ENCODE measurements at regions not wholly inside any gene's neighbourhood (a gene's known extent, or its start where the extent isn't known, plus 50 kb on each side); places are given as distances from the start of the nearest gene placed in this dataset.

DNA sequence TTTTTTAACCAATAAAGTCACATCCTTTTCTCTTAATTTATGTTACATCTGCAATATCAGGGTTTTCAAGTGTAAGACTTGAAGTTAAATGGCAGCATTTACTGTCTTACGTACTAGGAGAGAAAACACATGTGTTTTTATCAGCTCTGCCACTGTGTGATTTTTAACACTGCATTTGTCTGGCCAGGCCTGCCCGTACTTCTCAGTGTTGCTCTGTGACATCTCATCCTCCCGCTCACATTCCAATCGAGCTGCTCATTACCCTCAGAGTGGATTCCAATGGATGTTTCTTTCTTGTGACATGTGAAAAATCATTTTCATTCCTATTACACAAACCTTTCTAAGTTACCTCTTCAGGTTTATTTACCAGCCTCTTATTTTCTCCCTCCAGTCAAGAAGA lies 420.3 kb downstream of the FAT4 start:
- TF ChIP-seq POLR2A (IDR thresholded peaks at IDR 0.05; ENCODE audit: low read depth, low read length) = no peak
- TF ChIP-seq SPI1 (IDR thresholded peaks at IDR 0.05; ENCODE audit: low read depth, low read length) = no peak
- TF ChIP-seq POLR2AphosphoS5 (IDR thresholded peaks at IDR 0.05; ENCODE audit: low read depth, low read length) = no peak
- TF ChIP-seq TAF1 (IDR thresholded peaks at IDR 0.05; ENCODE audit: low read depth, low read length) = no peak
- TF ChIP-seq PAX5 (IDR thresholded peaks at IDR 0.05; ENCODE audit: insufficient read depth, low read length, severe bottlenecking) = no peak
- no peak for TF ChIP-seq POU2F2 (IDR thresholded peaks at IDR 0.05; ENCODE audit: low read depth, low read length)
